ENCODE measurements at regions not wholly inside any gene's neighbourhood (a gene's known extent, or its start where the extent isn't known, plus 50 kb on each side); places are given as distances from the start of the nearest gene placed in this dataset.
"Not testable (repeated sequence)": the region's sequence is repeated elsewhere in the genome, so short reads cannot be mapped to it uniquely, and the experiment has no call there.

DNA sequence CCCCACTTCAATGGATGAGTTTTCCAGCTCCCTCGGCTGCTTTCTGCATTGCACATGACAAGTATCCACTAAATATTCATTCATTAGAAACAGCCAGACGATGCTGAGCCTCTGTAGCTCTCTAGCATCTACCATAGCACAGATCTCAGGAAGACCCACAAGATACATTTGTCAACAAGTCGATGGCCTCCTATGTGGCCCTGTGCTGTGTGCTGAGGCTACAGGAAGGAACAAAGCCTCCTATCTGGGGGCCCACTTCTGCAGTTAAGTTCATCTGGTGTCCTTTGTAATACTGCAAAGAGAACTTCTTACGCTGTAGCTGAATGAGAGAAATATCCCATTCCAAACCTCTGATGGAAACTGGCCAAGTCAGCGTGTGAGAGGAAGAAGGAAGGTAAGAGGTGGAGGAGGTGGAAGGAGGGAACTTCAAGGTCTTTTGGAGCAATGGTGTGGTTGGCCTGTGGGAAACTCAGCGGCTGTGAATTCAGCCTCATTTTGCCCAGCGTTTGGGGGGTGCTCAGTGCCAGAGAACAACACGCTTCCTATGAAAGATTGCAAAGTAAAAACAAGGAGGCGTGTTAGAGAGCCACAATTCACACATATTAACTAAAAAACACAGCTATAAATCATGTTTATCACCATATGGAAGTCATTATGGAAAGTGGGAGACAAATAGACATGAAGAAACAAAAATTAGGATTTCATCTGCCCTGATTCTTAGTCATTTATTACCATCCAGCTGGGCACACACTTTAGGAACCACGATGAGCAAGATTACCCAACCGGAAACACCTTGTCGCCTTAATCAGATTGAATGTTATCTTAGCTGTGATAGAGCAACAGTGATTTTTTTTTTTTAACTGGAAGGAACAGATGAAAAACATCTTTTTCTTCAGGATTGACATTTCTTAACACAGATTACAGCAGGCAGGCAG, 62.2 kb upstream of the USP6NL start:
- Mint-ChIP-seq H3K9me3 (peaks cover 0 to 2% (median 0%) of the 10 kb centered on the region in 5 donors), H3K4me3 (no peak overlapping the region), H3K27ac (no peak overlapping the region), H3K27me3 (peaks cover 9 to 43% of the 10 kb centered on the region in 2 donors), H3K36me3 (peaks cover 0 to 10% (median 2%) of the 10 kb centered on the region in 3 donors), H3K4me1 (peaks cover 2 to 12% (median 12%) of the 10 kb centered on the region in 3 donors)
- no peak for DNase-seq
- Histone ChIP-seq H3K27me3 (ENCODE audit: insufficient read depth, low read length, poor library complexity, severe bottlenecking) (no peaks in the 10 kb centered on the region), H3K4me3 (ENCODE audit: low read length) (no peak overlapping the region), H3K36me3 (ENCODE audit: insufficient read depth, low read length) (no peaks in the 10 kb centered on the region), H3K4me1 (ENCODE audit: insufficient read depth, low read length) (no peaks in the 10 kb centered on the region), H3K27ac (ENCODE audit: low read depth, low read length) (no peak overlapping the region), H3K9me3 (ENCODE audit: low read length) (no peaks in the 10 kb centered on the region)
- ChIA-PET CTCF (no interaction called here), POLR2A (no interaction called here)

DNA sequence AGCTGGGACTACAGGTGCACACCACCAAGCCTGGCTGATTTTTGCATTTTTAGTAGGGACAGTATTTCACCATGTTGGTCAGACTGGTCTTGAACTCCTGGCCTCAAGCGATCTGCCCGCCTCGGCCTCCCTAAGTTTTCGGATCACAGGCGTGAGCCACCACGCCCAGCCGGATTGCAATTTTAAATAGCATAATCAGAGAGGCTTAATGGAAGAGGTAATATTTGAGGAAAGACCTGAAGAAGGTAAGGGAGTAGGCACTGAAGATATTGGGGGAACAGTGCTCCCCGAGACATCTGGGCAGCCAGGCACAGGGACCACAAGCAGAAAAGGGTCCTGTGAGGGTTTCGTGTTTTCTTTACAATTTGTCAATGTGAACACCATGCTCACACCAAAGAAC, 61.4 kb upstream of the USP6NL start:
- Mint-ChIP-seq H3K36me3 (peaks cover 0 to 10% (median 2%) of the 10 kb centered on the region in 3 donors), H3K9me3 (peaks cover 0 to 2% (median 0%) of the 10 kb centered on the region in 5 donors), H3K27me3 (peaks cover 10 to 43% of the 10 kb centered on the region in 2 donors), H3K4me3 (no peak overlapping the region), H3K27ac (no peak overlapping the region), H3K4me1 (peaks cover 2 to 12% (median 12%) of the 10 kb centered on the region in 3 donors)
- CTCF ChIA-PET: no interaction called here
- Histone ChIP-seq H3K4me3 (ENCODE audit: low read length) (no peak overlapping the region), H3K9me3 (ENCODE audit: low read length) (no peaks in the 10 kb centered on the region), H3K36me3 (ENCODE audit: insufficient read depth, low read length) (no peaks in the 10 kb centered on the region), H3K4me1 (ENCODE audit: insufficient read depth, low read length) (no peaks in the 10 kb centered on the region), H3K27me3 (ENCODE audit: insufficient read depth, low read length, poor library complexity, severe bottlenecking) (no peaks in the 10 kb centered on the region), H3K27ac (ENCODE audit: low read depth, low read length) (no peak overlapping the region)
- POLR2A ChIA-PET: no interaction called here
- no peak for DNase-seq

DNA sequence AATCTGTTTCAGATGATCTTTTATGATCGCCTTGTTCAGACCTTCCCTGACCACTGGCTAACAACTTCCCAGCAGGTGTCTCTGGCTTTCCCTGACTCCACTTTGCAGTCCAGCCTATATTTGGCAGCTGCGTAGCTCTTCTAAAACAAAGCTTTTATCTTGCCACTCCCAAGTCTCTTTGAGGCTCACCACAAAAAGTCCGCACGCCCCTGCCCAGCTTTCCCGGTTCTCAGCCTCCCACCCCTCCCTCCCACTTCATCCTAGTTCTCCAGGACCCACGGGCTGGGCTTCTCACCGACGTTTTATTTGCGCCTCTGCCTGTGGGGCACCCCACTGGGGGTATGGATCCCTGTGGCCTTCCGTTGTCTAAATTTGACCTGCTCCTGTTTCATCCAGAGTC, 58.9 kb upstream of the USP6NL start:
- no peak overlapping the region for H3K27ac ChIP-seq (ENCODE audit: low read depth, low read length)
- no peak overlapping the region for H3K4me3 ChIP-seq (ENCODE audit: low read length)
- H3K4me1 Mint-ChIP-seq: peaks cover 2 to 12% (median 7%) of the 10 kb centered on the region in 3 donors
- no peaks in the 10 kb centered on the region for H3K27me3 ChIP-seq (ENCODE audit: insufficient read depth, low read length, poor library complexity, severe bottlenecking)
- peaks cover 0 to 6% (median 2%) of the 10 kb centered on the region in 3 donors for H3K36me3 Mint-ChIP-seq
- H3K9me3 Mint-ChIP-seq: peaks cover 0 to 3% (median 0%) of the 10 kb centered on the region in 5 donors
- DNase-seq: no peak
- no peaks in the 10 kb centered on the region for H3K9me3 ChIP-seq (ENCODE audit: low read length)
- ChIA-PET POLR2A (interaction anchor here (0.6 kb wide), 1 partner anchor 8 kb away, joined by 4 read pairs; no protein-coding TSS in a partner anchor), CTCF (no interaction called here)
- no peaks in the 10 kb centered on the region for H3K36me3 ChIP-seq (ENCODE audit: insufficient read depth, low read length)
- H3K4me1 ChIP-seq (ENCODE audit: insufficient read depth, low read length): no peaks in the 10 kb centered on the region
- peaks cover 5 to 21% of the 10 kb centered on the region in 2 donors for H3K27me3 Mint-ChIP-seq
- H3K27ac Mint-ChIP-seq: no peak overlapping the region
- H3K4me3 Mint-ChIP-seq: no peak overlapping the region

DNA sequence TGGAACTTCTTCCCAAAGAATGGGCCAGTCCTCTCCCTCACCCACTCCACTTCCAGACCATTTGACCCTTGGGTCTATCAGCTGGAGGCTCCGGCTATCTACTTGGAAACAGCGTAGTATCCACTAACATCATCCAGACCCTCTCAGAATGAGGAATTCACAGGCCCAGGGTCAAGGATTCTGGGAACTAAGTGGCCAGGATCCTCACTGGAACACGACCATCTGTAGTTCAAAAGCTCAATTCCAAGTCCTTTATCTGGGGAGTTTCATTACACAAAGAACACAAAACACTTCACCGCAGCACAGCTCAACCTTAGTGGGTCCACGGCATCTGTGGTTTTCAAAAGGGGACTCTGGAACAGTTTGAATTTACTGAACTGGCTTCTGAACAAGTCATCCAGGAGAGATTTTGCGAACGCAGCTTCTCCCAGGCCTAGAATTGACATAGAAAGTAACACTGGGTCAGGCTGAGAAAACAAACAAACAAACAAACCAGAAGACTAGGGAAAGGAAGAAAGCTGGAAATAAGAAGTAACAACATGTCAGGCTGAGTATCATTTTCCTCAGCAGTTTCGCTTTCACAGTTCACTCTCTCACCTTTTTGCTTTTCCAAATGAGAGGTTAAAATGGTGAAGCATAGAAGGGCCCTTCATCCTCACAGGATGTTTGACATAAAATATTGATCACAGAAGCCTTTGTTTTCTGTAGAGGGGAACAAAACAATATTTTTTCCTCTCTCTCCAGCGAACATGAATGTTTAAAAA, 57.6 kb upstream of the USP6NL start:
- H3K36me3 ChIP-seq (ENCODE audit: insufficient read depth, low read length): no peaks in the 10 kb centered on the region
- H3K36me3 Mint-ChIP-seq: peaks cover 0 to 4% (median 2%) of the 10 kb centered on the region in 3 donors
- no peak for DNase-seq
- no peak overlapping the region for H3K4me3 ChIP-seq (ENCODE audit: low read length)
- H3K27me3 ChIP-seq (ENCODE audit: insufficient read depth, low read length, poor library complexity, severe bottlenecking): no peaks in the 10 kb centered on the region
- ChIA-PET CTCF (no interaction called here), POLR2A (no interaction called here)
- no peak overlapping the region for H3K27ac ChIP-seq (ENCODE audit: low read depth, low read length)
- no peaks in the 10 kb centered on the region for H3K9me3 ChIP-seq (ENCODE audit: low read length)
- no peak overlapping the region for H3K27ac Mint-ChIP-seq
- peaks cover 2 to 11% (median 7%) of the 10 kb centered on the region in 3 donors for H3K4me1 Mint-ChIP-seq
- no peaks in the 10 kb centered on the region for H3K4me1 ChIP-seq (ENCODE audit: insufficient read depth, low read length)
- peaks cover 5 to 19% of the 10 kb centered on the region in 2 donors for H3K27me3 Mint-ChIP-seq
- H3K4me3 Mint-ChIP-seq: peak overlapping the region in 1 of 7 donors; percentile 7
- H3K9me3 Mint-ChIP-seq: peaks cover 0 to 3% (median 0%) of the 10 kb centered on the region in 5 donors

DNA sequence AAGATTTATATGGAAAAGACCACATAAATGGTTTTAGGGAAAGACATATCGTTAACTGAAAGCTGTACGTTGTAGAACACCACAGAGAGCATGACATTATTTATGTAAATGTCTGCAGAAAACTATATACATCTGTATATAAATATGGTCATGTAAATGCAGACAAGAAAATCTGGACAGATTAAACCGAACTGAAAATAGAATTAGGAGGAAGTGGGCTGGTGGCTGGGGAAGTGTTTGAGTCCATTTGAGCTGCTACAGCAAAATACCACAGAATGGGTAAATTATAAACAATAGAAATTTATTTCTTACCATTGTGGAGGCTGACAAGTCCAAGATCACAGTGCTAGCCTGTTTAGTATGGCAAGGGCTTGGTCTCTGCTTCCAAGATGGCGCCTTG, 56.3 kb upstream of the USP6NL start:
- Mint-ChIP-seq H3K36me3 (peaks cover 0 to 4% (median 2%) of the 10 kb centered on the region in 3 donors), H3K4me3 (no peak overlapping the region), H3K27ac (no peak overlapping the region), H3K27me3 (peaks cover 3 to 9% of the 10 kb centered on the region in 2 donors), H3K9me3 (peaks cover 0 to 3% (median 0%) of the 10 kb centered on the region in 5 donors), H3K4me1 (peaks cover under 1 to 5% (median under 1%) of the 10 kb centered on the region in 3 donors)
- Histone ChIP-seq H3K4me1 (ENCODE audit: insufficient read depth, low read length) (peaks cover under 1% of the 10 kb centered on the region), H3K36me3 (ENCODE audit: insufficient read depth, low read length) (no peaks in the 10 kb centered on the region), H3K27ac (ENCODE audit: low read depth, low read length) (no peak overlapping the region), H3K27me3 (ENCODE audit: insufficient read depth, low read length, poor library complexity, severe bottlenecking) (no peaks in the 10 kb centered on the region), H3K9me3 (ENCODE audit: low read length) (no peaks in the 10 kb centered on the region), H3K4me3 (ENCODE audit: low read length) (no peak overlapping the region)
- CTCF ChIA-PET: no interaction called here
- POLR2A ChIA-PET: interaction anchor here (0.6 kb wide), 1 partner anchor 107 kb away, joined by 10 read pairs; no protein-coding TSS in a partner anchor
- DNase-seq: no peak

DNA sequence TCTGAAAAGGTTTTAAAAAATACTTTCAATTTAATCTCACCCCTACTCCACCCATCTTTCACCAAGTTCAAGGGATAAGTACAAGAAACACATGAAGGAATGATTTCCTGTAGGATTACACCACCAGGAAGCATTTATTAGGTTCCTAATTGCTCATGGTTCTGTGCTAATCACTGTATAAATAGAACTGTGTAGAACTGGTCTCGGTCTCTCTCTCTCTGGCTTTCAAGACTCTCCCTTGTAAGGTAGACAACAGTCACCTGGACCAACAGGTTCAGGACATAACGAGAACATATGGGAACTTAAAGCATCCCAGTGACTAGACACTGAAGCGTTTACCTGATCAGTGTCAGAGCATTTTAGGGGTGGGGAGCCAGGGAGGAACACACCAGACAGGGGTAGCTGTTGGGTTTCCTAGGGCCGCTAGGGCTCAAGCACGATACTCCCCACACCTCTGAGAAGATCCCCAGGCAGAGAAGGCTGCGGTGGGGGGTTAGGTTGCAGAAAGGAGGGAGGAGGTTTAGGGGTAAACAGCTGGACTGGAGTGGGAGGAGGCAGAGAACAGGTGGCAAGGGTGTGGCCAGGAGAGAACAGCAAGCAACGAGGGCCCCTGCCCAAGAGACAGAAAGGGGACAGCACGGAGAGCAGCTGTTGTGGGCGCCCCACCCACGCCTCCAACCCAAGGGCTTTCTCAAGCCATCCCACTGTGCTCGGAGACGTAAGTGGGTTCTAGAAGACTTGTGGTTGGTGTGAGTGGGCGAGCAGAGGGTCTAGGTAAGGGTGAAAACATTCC, 52.5 kb upstream of the USP6NL start:
- CTCF ChIA-PET: no interaction called here
- peaks cover 5 to 9% of the 10 kb centered on the region in 2 donors for H3K27me3 Mint-ChIP-seq
- Histone ChIP-seq H3K4me3 (ENCODE audit: low read length) (no peak overlapping the region), H3K27me3 (ENCODE audit: insufficient read depth, low read length, poor library complexity, severe bottlenecking) (no peaks in the 10 kb centered on the region), H3K27ac (ENCODE audit: low read depth, low read length) (no peak overlapping the region), H3K4me1 (ENCODE audit: insufficient read depth, low read length) (peaks cover 5% of the 10 kb centered on the region), H3K36me3 (ENCODE audit: insufficient read depth, low read length) (no peaks in the 10 kb centered on the region), H3K9me3 (ENCODE audit: low read length) (no peaks in the 10 kb centered on the region)
- no peak overlapping the region for H3K4me3 Mint-ChIP-seq
- no peak overlapping the region for H3K27ac Mint-ChIP-seq
- H3K36me3 Mint-ChIP-seq: peaks cover 0 to 4% (median 1%) of the 10 kb centered on the region in 3 donors
- peaks cover 0 to 3% (median 0%) of the 10 kb centered on the region in 5 donors for H3K9me3 Mint-ChIP-seq
- H3K4me1 Mint-ChIP-seq: peaks cover 9 to 10% (median 10%) of the 10 kb centered on the region in 3 donors
- no peak for DNase-seq
- POLR2A ChIA-PET: no interaction called here

DNA sequence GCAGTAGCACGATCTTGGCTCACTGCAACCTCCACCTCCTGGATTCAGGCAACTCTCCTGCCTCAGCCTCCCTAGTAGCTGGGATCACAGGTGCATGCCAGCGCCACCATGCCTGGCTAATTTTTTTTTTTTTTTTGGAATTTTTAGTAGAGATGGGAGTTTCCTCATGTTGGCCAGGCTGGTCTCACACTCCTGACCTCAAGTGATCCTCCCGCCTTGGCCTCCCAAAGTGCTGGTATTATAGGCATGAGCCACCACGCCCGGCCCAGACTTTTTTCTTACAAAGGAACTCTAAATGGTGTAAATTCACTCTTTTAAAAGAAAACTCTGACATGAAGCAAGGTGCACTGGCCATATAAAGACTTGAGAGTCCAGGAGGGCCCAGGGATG, 51.7 kb upstream of the USP6NL start:
- CTCF ChIA-PET; H3K4me1 ChIP-seq (ENCODE audit: insufficient read depth, low read length); POLR2A ChIA-PET; H3K27me3 ChIP-seq (ENCODE audit: insufficient read depth, low read length, poor library complexity, severe bottlenecking); H3K4me3 ChIP-seq (ENCODE audit: low read length); H3K9me3 ChIP-seq (ENCODE audit: low read length); H3K27me3 Mint-ChIP-seq; H3K4me1 Mint-ChIP-seq; H3K27ac ChIP-seq (ENCODE audit: low read depth, low read length); DNase-seq; H3K36me3 ChIP-seq (ENCODE audit: insufficient read depth, low read length); H3K36me3 Mint-ChIP-seq; H3K9me3 Mint-ChIP-seq; H3K4me3 Mint-ChIP-seq: not testable (repeated sequence)
- H3K27ac Mint-ChIP-seq: peak overlapping the region in 1 of 8 donors; percentile 70
